Muscle of leg (tissue), 3 donors: ENCODE measurements at regions not wholly inside any gene's neighbourhood (a gene's known extent, or its start where the extent isn't known, plus 50 kb on each side); places are given as distances from the start of the nearest gene placed in this dataset.
"Not testable (repeated sequence)": the region's sequence is repeated elsewhere in the genome, so short reads cannot be mapped to it uniquely, and the experiment has no call there.

Experiments used
- DNase-seq: peaks from one replicate; pipeline ENCODE4 v3.0.0; 2013
- H3K27ac ChIP-seq: one replicate; pipeline ENCODE4 v1.5.1; 2013; ENCODE audit warnings: mild to moderate bottlenecking, low read length, control low read depth
- H3K27me3 ChIP-seq: one replicate; pipeline ENCODE4 v1.6.1; 2013; ENCODE audit warnings: low read length; ENCODE audit not compliant: control insufficient read depth, insufficient read depth
- H3K36me3 ChIP-seq: one replicate; pipeline ENCODE4 v1.6.1; 2013; ENCODE audit warnings: low read length; ENCODE audit not compliant: control insufficient read depth, insufficient read depth
- H3K4me1 ChIP-seq: one replicate; pipeline ENCODE4 v1.6.1; 2013; ENCODE audit warnings: low read length; ENCODE audit not compliant: control insufficient read depth, insufficient read depth
- H3K4me3 ChIP-seq: one replicate; pipeline ENCODE4 v1.5.1; 2013; ENCODE audit warnings: low read length, control low read depth
- H3K9me3 ChIP-seq: replicated peaks from 2 replicates; pipeline ENCODE4 v1.6.1; 2013; ENCODE audit warnings: low read depth, low read length; ENCODE audit not compliant: control insufficient read depth
- WGBS: methylation state at CpG from one replicate; pipeline ENCODE4 v1.1.5; 2013; ENCODE audit warnings: missing lambda C conversion rate; ENCODE audit not compliant: insufficient coverage; 5-methylcytosine and 5-hydroxymethylcytosine counted together

GRCh38 chrX:107360788-107361360 is 88.6 kb upstream of the FRMPD3 start:
- H3K4me3 ChIP-seq, result no peak overlapping the region
- no peak for DNase-seq
- 56% methylated on average over 2 of the region's 2 CpGs for WGBS
- no peaks in the 10 kb centered on the region for H3K36me3 ChIP-seq
- no peak overlapping the region for H3K27ac ChIP-seq
- H3K27me3 ChIP-seq, result peaks cover 17% of the 10 kb centered on the region
- no peaks in the 10 kb centered on the region for H3K4me1 ChIP-seq
- H3K9me3 ChIP-seq, result no peaks in the 10 kb centered on the region

- not testable (repeated sequence) for H3K4me1 ChIP-seq, H3K27ac ChIP-seq, DNase-seq, H3K4me3 ChIP-seq, H3K36me3 ChIP-seq, H3K9me3 ChIP-seq, H3K27me3 ChIP-seq
- no CpG with 5 or more reads among the region's 3 CpGs for WGBS
These were observed 79.3 kb upstream of the FRMPD3 start for GRCh38 chrX:107370185-107370584.

DNA sequence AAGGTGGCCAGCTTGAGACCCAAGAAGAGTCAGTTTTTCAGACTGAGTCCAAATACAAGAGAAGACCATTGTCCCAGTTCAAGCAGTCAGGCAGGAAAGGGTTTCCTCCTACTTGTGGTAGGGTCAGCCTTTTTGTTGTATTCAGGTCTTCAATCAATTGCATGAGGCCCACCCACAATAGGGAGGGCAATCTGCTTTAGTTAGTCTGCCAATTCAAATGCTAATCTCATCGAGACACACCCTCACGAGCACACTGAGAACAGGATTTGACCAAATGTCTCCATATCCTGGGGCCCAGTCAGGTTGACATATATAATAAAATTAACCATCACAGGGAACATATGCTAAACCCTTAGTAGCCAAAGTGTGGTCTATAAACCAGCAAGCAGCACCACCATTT is 75.3 kb upstream of the FRMPD3 start:
- Histone ChIP-seq H3K4me3 (no peak overlapping the region), H3K27ac (no peak overlapping the region), H3K27me3 (peaks cover 6% of the 10 kb centered on the region), H3K36me3 (no peaks in the 10 kb centered on the region), H3K9me3 (no peaks in the 10 kb centered on the region), H3K4me1 (no peaks in the 10 kb centered on the region)
- no CpG with 5 or more reads among the region's 2 CpGs for WGBS
- no peak for DNase-seq

GRCh38 chrX:107374831-107375230 is 74.6 kb upstream of the FRMPD3 start:
- H3K27me3 ChIP-seq, result peaks cover 6% of the 10 kb centered on the region
- no peak overlapping the region for H3K4me3 ChIP-seq
- no peak for DNase-seq
- no peaks in the 10 kb centered on the region for H3K4me1 ChIP-seq
- no peak overlapping the region for H3K27ac ChIP-seq
- H3K9me3 ChIP-seq, result no peaks in the 10 kb centered on the region
- H3K36me3 ChIP-seq, result no peaks in the 10 kb centered on the region

DNA sequence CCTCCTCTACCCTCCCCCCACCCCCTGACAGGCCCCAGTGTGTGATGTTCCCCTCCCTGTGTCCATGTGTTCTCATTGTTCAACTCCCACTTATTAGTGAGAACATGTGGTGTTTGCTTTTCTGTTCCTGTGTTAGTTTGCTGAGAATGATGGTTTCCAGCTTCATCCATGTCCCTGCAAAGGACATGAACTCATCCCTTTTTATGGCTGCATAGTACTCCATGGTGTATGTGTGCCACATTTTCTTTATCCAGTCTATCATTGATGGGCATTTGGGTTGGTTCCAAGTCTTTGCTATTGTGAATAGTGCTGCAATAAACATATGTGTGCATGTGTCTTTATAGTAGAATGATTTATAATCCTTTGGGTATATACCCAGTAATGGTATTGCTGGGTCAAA is 73.3 kb upstream of the FRMPD3 start:
- H3K27me3 ChIP-seq, H3K4me1 ChIP-seq, H3K4me3 ChIP-seq, H3K27ac ChIP-seq, H3K36me3 ChIP-seq, H3K9me3 ChIP-seq, DNase-seq: not testable (repeated sequence)

GRCh38 chrX:107384397-107385105 is 64.9 kb upstream of the FRMPD3 start:
- Histone ChIP-seq H3K9me3 (no peaks in the 10 kb centered on the region), H3K27me3 (peaks cover 14% of the 10 kb centered on the region), H3K4me3 (no peak overlapping the region), H3K27ac (no peak overlapping the region), H3K36me3 (no peaks in the 10 kb centered on the region), H3K4me1 (no peaks in the 10 kb centered on the region)
- 51% methylated on average over 3 of the region's 8 CpGs for WGBS
- no peak for DNase-seq

DNA sequence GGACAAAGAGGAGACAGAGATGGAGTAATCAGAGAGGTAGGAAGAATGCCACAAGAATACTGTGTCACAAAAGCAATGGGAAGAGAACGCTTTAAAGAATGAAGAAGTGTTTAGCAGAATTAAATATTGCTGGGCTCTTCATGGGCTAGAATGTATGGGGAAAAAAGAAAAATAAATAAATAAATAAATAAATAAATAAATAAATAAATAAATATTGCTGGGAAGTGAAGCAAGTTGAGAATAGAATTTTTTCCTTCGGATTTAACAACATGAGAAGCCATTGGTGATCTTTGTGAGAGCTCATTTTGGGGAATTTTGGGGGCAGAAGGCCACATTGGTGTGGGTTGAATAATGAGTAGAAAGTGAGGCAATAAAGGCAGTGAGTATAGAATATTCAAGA is 59.7 kb upstream of the FRMPD3 start:
- no peak for DNase-seq
- WGBS, result 71% methylated on average over 1 of the region's 2 CpGs

DNA sequence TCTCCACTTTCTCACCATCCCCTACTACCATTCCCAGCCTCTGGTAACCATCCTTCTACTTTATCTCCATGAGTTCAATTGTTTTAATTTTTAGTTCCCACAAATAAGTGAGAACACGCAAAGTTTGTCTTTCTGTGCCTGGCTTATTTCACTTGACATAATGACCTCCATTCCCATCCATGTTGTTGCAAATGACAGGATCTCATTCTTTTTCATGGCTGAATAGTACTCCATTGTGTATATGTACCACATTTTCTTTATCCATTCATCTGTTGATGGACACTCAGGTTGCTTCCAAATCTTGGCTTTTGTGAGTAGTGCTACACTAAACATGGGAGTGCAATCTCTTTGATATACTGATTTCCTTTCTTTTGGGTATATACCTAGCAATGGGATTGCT is 55.8 kb upstream of the FRMPD3 start:
- H3K27ac ChIP-seq, H3K27me3 ChIP-seq, DNase-seq, H3K4me3 ChIP-seq, H3K9me3 ChIP-seq, H3K36me3 ChIP-seq, H3K4me1 ChIP-seq: not testable (repeated sequence)
- WGBS, result no CpG with 5 or more reads among the region's 1 CpG

More for the DNA sequence above, 59.7 kb upstream of the FRMPD3 start:
- no peak overlapping the region for H3K4me3 ChIP-seq
- no peaks in the 10 kb centered on the region for H3K4me1 ChIP-seq
- H3K36me3 ChIP-seq, result no peaks in the 10 kb centered on the region
- H3K27me3 ChIP-seq, result peaks cover 6% of the 10 kb centered on the region
- H3K9me3 ChIP-seq, result no peaks in the 10 kb centered on the region
- H3K27ac ChIP-seq, result no peak overlapping the region

- no peaks in the 10 kb centered on the region for H3K9me3 ChIP-seq
- no peaks in the 10 kb centered on the region for H3K4me1 ChIP-seq
- no peak overlapping the region for H3K27ac ChIP-seq
- no peaks in the 10 kb centered on the region for H3K27me3 ChIP-seq
- WGBS, result no CpG with 5 or more reads among the region's 1 CpG
- H3K4me3 ChIP-seq, result no peak overlapping the region
- no peaks in the 10 kb centered on the region for H3K36me3 ChIP-seq
- no peak for DNase-seq
These were observed 53.2 kb upstream of the FRMPD3 start for GRCh38 chrX:107396235-107396634.

DNA sequence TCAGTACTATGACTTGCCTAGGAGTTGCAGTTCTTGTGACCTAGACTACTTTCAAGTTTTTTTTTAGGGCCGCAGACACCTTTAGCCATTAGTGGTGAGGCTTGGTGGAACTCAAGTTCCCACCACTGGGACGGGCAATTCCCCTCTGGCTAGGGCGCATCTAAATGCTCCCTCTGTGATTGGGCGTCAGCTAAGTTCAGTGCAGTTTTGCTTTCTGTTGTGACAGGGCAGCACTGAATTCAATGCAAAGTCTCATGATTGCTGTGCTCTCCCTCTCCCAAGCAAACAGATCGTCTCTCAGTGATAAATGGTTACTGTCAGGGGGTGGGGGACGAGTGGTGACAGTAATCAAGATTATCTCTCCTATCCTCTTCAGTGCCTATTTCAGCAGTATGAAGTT is 52.7 kb upstream of the FRMPD3 start:
- no peaks in the 10 kb centered on the region for H3K27me3 ChIP-seq
- WGBS, result 67% methylated on average over 3 of the region's 6 CpGs
- DNase-seq, result no peak
- no peaks in the 10 kb centered on the region for H3K9me3 ChIP-seq
- no peak overlapping the region for H3K27ac ChIP-seq
- H3K36me3 ChIP-seq, result no peaks in the 10 kb centered on the region
- no peak overlapping the region for H3K4me3 ChIP-seq
- no peaks in the 10 kb centered on the region for H3K4me1 ChIP-seq

DNA sequence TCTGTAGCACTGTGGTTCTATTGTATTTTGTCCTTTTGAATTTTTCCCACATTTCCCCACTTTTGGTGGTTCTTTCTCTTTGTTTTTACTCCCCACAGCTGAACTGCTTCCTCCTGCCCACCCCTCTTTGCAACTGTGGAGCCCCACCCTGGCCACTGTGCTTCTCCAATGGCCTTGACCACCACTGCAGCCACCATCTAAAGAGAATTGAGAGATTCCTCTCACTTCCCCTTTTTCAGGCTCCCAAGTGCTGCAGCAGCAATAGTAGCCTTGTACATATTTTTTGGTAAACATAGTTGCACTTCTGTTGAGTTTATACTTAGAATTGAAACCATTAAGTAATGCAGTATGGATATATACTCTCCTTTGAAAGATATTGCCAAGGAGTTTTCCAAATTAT is 51.3 kb upstream of the FRMPD3 start:
- no peak overlapping the region for H3K4me3 ChIP-seq
- no peak for DNase-seq
- H3K36me3 ChIP-seq, result no peaks in the 10 kb centered on the region
- no peaks in the 10 kb centered on the region for H3K9me3 ChIP-seq
- H3K4me1 ChIP-seq, result no peaks in the 10 kb centered on the region
- no peak overlapping the region for H3K27ac ChIP-seq
- no peaks in the 10 kb centered on the region for H3K27me3 ChIP-seq
